Cardiac fibroblast (primary cell): ENCODE measurements at regions not wholly inside any gene's neighbourhood (a gene's known extent, or its start where the extent isn't known, plus 50 kb on each side); places are given as distances from the start of the nearest gene placed in this dataset.

Experiments
- DNase-seq, 2 donors: peaks; one replicate each; pipeline versions ENCODE4 v3.0.0 to v3.0.0-alpha.2; 2010; ENCODE audit warnings: low read depth in 2 of 2
- H3K4me3 ChIP-seq, 2 donors: replicated peaks in 1 of 2; 1 replicate in 1 of 2; 2 replicates in 1 of 2; pipeline ENCODE4 v1.5.1; 2011; ENCODE audit warnings: low read depth in 2 of 2, low read length in 2 of 2, mild to moderate bottlenecking in 2 of 2, moderate library complexity in 1 of 2
- TF ChIP-seq, protein P1 (sequence below): IDR thresholded peaks from one replicate; pipeline ENCODE4 v1.5.1; 2011; ENCODE audit warnings: low read depth, mild to moderate bottlenecking, low read length, inconsistent platforms

DNA sequence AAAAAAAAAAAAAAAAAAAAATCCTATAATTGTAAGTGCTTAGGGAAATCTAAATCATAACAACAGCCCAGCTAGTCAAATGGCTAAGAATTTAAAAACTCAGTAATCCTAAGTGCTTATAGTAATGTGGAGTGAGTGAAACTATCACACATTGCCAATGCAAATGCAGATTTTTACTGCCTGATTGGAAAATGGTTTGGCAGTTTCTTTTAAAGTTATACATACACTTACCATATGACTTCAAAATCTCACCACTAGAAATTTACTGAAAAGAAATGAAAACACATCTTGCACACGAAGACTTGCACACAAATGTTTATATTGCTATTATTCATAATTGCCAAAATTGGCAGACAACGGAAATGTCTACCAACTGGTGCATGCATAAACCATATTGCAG is 51.3 kb upstream of the STXBP6 start:
- no peak for DNase-seq
- no peak overlapping the region for H3K4me3 ChIP-seq
- TF ChIP-seq, protein P1, sequence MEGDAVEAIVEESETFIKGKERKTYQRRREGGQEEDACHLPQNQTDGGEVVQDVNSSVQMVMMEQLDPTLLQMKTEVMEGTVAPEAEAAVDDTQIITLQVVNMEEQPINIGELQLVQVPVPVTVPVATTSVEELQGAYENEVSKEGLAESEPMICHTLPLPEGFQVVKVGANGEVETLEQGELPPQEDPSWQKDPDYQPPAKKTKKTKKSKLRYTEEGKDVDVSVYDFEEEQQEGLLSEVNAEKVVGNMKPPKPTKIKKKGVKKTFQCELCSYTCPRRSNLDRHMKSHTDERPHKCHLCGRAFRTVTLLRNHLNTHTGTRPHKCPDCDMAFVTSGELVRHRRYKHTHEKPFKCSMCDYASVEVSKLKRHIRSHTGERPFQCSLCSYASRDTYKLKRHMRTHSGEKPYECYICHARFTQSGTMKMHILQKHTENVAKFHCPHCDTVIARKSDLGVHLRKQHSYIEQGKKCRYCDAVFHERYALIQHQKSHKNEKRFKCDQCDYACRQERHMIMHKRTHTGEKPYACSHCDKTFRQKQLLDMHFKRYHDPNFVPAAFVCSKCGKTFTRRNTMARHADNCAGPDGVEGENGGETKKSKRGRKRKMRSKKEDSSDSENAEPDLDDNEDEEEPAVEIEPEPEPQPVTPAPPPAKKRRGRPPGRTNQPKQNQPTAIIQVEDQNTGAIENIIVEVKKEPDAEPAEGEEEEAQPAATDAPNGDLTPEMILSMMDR: no peak
